Colonic mucosa (tissue), 4 donors: ENCODE measurements at regions not wholly inside any gene's neighbourhood (a gene's known extent, or its start where the extent isn't known, plus 50 kb on each side); places are given as distances from the start of the nearest gene placed in this dataset.

Source experiments
- DNase-seq: peaks from one replicate; pipeline ENCODE4 v3.0.0-alpha.2; 2020
- H3K27ac ChIP-seq: fragments of 200-600 bp; one replicate; pipeline ENCODE4 v1.8.0; 2021
- H3K27me3 ChIP-seq: fragments of 200-600 bp; one replicate; pipeline ENCODE4 v1.8.0; 2021
- H3K36me3 ChIP-seq: fragments of 200-600 bp; one replicate; pipeline ENCODE4 v1.8.0; 2021
- H3K4me1 ChIP-seq: fragments of 200-600 bp; one replicate; pipeline ENCODE4 v1.8.0; 2021; ENCODE audit warnings: mild to moderate bottlenecking
- H3K4me3 ChIP-seq: fragments of 200-600 bp; one replicate; pipeline ENCODE4 v1.8.0; 2021
- H3K9ac ChIP-seq, 2 donors: one replicate each; pipeline ENCODE4 v1.7.0; 2013; ENCODE audit warnings: control low read depth in 2 of 2, low read depth in 2 of 2, low read length in 2 of 2
- H3K9me3 ChIP-seq: fragments of 200-600 bp; one replicate; pipeline ENCODE4 v1.8.0; 2021
- intact Hi-C: fragments of 100-400 bp; cut with DNase I; formaldehyde crosslinking; loops from one replicate; pipeline ENCODE4 v1.14.1; 2022
- TF ChIP-seq, protein P1 (sequence below): fragments of 200-600 bp; IDR thresholded peaks from one replicate; pipeline ENCODE4 v1.8.0; 2022; ENCODE audit warnings: antibody characterized with exemption, mild to moderate bottlenecking
- donor health status: healthy.
- donor health status: DM: no; HTN: no; CAD: no.
- donor health status: DM: no; HTN: no; CAD: no.

DNA sequence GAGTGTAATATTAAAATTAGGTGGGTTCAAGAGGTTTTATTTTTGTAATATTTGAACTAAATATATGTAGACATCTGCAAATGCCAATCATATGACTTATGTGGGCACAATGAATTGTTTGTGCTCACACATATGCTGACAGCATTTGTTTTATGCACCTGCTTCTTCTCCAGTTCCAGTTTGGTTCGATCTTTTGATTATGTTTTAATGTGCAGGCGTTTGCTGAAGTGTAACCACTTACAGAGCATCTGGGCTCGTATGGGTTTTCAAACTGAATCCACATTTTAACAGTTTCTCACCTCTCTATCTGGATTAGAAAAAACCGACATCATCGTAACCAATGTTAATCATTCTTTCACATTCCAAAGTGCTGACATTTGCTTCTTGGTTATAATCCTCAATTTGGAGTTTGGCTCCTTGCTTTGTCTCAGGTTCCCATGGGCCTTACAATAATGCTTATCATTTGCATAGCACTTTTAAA, 129.1 kb upstream of the SPACA1 start:
- TF ChIP-seq, protein P1, sequence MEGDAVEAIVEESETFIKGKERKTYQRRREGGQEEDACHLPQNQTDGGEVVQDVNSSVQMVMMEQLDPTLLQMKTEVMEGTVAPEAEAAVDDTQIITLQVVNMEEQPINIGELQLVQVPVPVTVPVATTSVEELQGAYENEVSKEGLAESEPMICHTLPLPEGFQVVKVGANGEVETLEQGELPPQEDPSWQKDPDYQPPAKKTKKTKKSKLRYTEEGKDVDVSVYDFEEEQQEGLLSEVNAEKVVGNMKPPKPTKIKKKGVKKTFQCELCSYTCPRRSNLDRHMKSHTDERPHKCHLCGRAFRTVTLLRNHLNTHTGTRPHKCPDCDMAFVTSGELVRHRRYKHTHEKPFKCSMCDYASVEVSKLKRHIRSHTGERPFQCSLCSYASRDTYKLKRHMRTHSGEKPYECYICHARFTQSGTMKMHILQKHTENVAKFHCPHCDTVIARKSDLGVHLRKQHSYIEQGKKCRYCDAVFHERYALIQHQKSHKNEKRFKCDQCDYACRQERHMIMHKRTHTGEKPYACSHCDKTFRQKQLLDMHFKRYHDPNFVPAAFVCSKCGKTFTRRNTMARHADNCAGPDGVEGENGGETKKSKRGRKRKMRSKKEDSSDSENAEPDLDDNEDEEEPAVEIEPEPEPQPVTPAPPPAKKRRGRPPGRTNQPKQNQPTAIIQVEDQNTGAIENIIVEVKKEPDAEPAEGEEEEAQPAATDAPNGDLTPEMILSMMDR: no peak
- Histone ChIP-seq H3K27me3 (no peaks in the 10 kb centered on the region), H3K4me3 (no peak overlapping the region), H3K36me3 (no peaks in the 10 kb centered on the region), H3K9ac (no peak overlapping the region), H3K9me3 (no peaks in the 10 kb centered on the region), H3K27ac (no peak overlapping the region), H3K4me1 (no peaks in the 10 kb centered on the region)
- intact Hi-C loops: no loop called here
- DNase-seq: no peak

DNA sequence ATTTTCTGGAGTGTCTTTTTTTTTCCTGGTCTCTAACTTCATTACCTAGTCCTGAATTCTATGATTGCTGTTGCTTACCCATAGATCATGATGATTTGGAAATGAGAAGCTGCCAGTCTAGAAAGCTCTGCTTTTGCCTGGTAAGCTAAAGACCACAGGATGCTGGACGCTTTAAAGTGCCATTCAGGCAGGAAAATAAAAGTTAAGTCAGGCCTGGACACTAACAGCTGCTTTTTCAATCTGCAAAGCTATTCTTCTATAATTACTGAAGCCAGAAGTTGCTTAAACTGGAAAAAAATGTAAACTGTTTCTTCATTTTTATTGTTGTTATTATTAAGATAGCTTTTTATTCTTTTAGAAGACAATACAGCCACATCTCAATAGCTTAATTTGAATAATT, 129.8 kb upstream of the SPACA1 start:
- H3K36me3 ChIP-seq: no peaks in the 10 kb centered on the region
- TF ChIP-seq, protein P1: no peak

DNA sequence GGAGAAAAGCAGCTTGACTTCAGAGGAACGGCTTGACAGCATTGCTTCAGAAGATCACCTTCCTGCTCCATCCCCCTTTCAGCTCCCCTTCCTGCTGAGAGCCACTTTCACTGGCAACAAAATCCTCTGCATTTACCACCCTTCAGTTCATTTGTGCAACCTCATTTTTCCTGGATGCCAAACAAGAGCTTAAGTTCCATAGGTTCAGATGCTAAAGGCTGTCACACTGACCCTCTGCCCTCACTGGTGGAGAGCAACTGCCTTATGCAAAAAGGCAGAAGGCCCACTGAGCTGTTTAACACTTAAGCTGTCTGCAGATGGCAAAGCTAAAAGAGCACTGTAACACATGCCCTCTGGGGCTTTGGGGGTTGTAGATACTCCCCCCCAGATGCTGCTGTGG, 131.2 kb upstream of the SPACA1 start:
- Histone ChIP-seq H3K27me3 (no peaks in the 10 kb centered on the region), H3K36me3 (no peaks in the 10 kb centered on the region), H3K4me3 (no peak overlapping the region), H3K9me3 (no peaks in the 10 kb centered on the region), H3K4me1 (no peaks in the 10 kb centered on the region), H3K27ac (no peak overlapping the region), H3K9ac (no peak overlapping the region)
- DNase-seq: no peak
- intact Hi-C loops: no loop called here
- TF ChIP-seq, protein P1: no peak

More for the DNA sequence above, 129.8 kb upstream of the SPACA1 start:
- no peak for DNase-seq
- no peaks in the 10 kb centered on the region for H3K9me3 ChIP-seq
- H3K9ac ChIP-seq: no peak overlapping the region
- H3K4me3 ChIP-seq: no peak overlapping the region
- no peaks in the 10 kb centered on the region for H3K27me3 ChIP-seq
- no peaks in the 10 kb centered on the region for H3K4me1 ChIP-seq
- intact Hi-C loops: no loop called here
- no peak overlapping the region for H3K27ac ChIP-seq

DNA sequence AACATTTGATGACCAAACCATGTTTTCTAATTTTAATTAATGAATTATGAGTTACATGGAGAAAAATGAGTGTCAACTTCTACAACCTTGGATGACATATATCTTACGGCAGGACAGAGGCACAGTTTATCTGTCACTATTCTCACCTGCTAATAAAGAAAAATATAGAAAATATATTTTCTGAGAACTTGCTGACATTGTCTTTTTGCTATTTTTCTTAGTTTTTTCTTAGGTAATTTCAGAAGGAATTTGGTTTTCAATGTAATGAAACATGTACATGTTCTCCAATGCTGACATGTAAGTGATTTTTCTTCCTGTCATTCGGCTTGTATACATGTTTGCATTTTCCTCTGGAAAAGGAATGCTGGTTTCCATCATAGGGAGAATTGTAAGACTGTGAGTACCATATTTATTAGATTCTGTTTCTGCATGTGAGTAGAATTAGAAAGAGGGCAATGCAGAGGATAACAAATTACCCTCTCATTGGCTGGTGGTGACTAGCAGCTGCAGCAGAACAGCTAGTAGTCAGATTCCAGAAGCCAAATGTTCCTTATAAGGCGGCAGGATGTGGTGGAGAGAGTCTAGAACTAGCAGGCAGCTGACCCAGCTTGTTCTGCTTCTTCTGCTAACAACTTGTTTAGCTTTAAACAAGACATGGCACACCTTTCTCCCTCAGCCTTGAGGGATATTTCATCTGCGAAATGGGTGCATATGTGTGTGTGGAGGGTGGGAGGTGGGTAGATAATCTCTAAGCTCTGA, 132.8 kb upstream of the SPACA1 start:
- H3K27ac ChIP-seq: no peak overlapping the region
- no peaks in the 10 kb centered on the region for H3K36me3 ChIP-seq
- H3K9me3 ChIP-seq: no peaks in the 10 kb centered on the region
- no peak for DNase-seq
- no peaks in the 10 kb centered on the region for H3K27me3 ChIP-seq
- H3K4me1 ChIP-seq: no peaks in the 10 kb centered on the region
- TF ChIP-seq, protein P1: no peak
- no peak overlapping the region for H3K9ac ChIP-seq
- H3K4me3 ChIP-seq: no peak overlapping the region
- intact Hi-C loops: no loop called here

DNA sequence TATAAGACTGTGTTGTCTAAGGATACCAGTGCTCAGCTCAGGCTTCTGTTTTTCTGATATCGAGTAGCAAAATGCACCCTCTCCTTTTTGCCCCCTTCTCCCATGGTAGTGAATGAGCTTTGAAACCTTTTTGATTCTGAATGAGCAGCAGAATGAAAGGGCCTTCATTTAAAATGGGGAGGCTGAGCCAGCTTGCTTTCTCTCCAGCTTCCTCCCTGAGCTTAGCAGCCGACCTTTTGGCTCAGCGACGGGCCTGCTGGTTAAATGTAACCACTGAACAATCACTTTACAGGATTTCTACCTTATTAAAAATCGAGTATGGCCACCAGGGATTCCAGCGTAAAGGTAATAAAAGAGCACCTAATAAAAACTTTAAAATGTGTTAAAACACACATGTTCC, 133.7 kb upstream of the SPACA1 start:
- intact Hi-C loops: no loop called here
- no peak for DNase-seq
- H3K4me1 ChIP-seq: no peaks in the 10 kb centered on the region
- TF ChIP-seq, protein P1: no peak
- H3K36me3 ChIP-seq: no peaks in the 10 kb centered on the region
- no peak overlapping the region for H3K4me3 ChIP-seq
- H3K9me3 ChIP-seq: no peaks in the 10 kb centered on the region
- no peaks in the 10 kb centered on the region for H3K27me3 ChIP-seq
- H3K27ac ChIP-seq: no peak overlapping the region
- H3K9ac ChIP-seq: no peak overlapping the region
